HL-60 (cell line): ENCODE measurements at regions not wholly inside any gene's neighbourhood (a gene's known extent, or its start where the extent isn't known, plus 50 kb on each side); places are given as distances from the start of the nearest gene placed in this dataset.

Source experiments
- DNase-seq, 2 experiments: peaks; one replicate each; pipeline ENCODE4 v3.0.0-alpha.2; 2010 to 2020; ENCODE audit warnings: low read depth in 1 of 2, low spot score in 1 of 2
- H3K27ac ChIP-seq: fragments of 250-450 bp; sonication (Bioruptor Pico); replicated peaks from 2 replicates; pipeline ENCODE4 v1.5.1; 2020; ENCODE audit warnings: mild to moderate bottlenecking, moderate library complexity
- H3K27me3 ChIP-seq: fragments of 250-450 bp; sonication (Bioruptor Pico); 2 replicates; pipeline ENCODE4 v1.5.1; 2021; ENCODE audit warnings: mild to moderate bottlenecking, moderate library complexity; ENCODE audit not compliant: insufficient read depth, poor library complexity, severe bottlenecking
- H3K4me3 ChIP-seq: replicated peaks from 2 replicates; pipeline ENCODE4 v1.5.1; 2011; ENCODE audit warnings: mild to moderate bottlenecking, control low read depth, low read length; ENCODE audit not compliant: insufficient read depth
- CTCF ChIP-seq: IDR thresholded peaks from one replicate; pipeline ENCODE4 v1.5.1; 2011; ENCODE audit warnings: low read length, control low read depth, inconsistent platforms; ENCODE audit not compliant: insufficient read depth
- GABPA ChIP-seq: IDR thresholded peaks from 2 replicates; pipeline ENCODE4 v1.6.1; 2012; ENCODE audit warnings: low read depth
- POLR2AphosphoS5 ChIP-seq: IDR thresholded peaks from 2 replicates; pipeline ENCODE4 v1.6.1; 2012; ENCODE audit warnings: low read depth
- REST ChIP-seq: IDR thresholded peaks from 2 replicates; pipeline ENCODE4 v1.6.1; 2012; ENCODE audit warnings: low read depth; ENCODE audit not compliant: insufficient replicate concordance
- SPI1 ChIP-seq: IDR thresholded peaks from 2 replicates; pipeline ENCODE4 v1.6.1; 2012; ENCODE audit warnings: low read depth, mild to moderate bottlenecking, borderline replicate concordance

- TF ChIP-seq SPI1 (no peak), REST (no peak), GABPA (no peak), POLR2AphosphoS5 (no peak), CTCF (no peak)
- Histone ChIP-seq H3K27ac (no peak overlapping the region), H3K27me3 (no peaks in the 10 kb centered on the region), H3K4me3 (no peak overlapping the region)
- no peak for DNase-seq
These were observed 228.9 kb upstream of the RPL38 start for GRCh38 chr17:73974536-73974935.

- DNase-seq: no peak
- Histone ChIP-seq H3K4me3 (no peak overlapping the region), H3K27me3 (no peaks in the 10 kb centered on the region), H3K27ac (no peak overlapping the region)
- no peak for TF ChIP-seq GABPA
- no peak for TF ChIP-seq SPI1
- no peak for TF ChIP-seq CTCF
- no peak for TF ChIP-seq POLR2AphosphoS5
- no peak for TF ChIP-seq REST
These were observed 227.3 kb upstream of the RPL38 start for GRCh38 chr17:73976147-73976546.

- Histone ChIP-seq H3K27ac (no peak overlapping the region), H3K27me3 (no peaks in the 10 kb centered on the region), H3K4me3 (no peak overlapping the region)
- DNase-seq: no peak
- TF ChIP-seq POLR2AphosphoS5: no peak
- TF ChIP-seq SPI1: no peak
- TF ChIP-seq REST: no peak
- no peak for TF ChIP-seq GABPA
- TF ChIP-seq CTCF: no peak
These were observed 226.6 kb upstream of the RPL38 start for GRCh38 chr17:73976676-73977521.
